GM04504 (cell line): ENCODE measurements at regions not wholly inside any gene's neighbourhood (a gene's known extent, or its start where the extent isn't known, plus 50 kb on each side); places are given as distances from the start of the nearest gene placed in this dataset.
A peak's percentile ranks its signal among the peaks of the same experiment; 100 is the strongest.
"Not testable (repeated sequence)": the region's sequence is repeated elsewhere in the genome, so short reads cannot be mapped to it uniquely, and the experiment has no call there.

ENCODE experiments used
- DNase-seq: peaks from one replicate; pipeline ENCODE4 v3.0.0-alpha.2; 2012; ENCODE audit warnings: low read depth

DNA sequence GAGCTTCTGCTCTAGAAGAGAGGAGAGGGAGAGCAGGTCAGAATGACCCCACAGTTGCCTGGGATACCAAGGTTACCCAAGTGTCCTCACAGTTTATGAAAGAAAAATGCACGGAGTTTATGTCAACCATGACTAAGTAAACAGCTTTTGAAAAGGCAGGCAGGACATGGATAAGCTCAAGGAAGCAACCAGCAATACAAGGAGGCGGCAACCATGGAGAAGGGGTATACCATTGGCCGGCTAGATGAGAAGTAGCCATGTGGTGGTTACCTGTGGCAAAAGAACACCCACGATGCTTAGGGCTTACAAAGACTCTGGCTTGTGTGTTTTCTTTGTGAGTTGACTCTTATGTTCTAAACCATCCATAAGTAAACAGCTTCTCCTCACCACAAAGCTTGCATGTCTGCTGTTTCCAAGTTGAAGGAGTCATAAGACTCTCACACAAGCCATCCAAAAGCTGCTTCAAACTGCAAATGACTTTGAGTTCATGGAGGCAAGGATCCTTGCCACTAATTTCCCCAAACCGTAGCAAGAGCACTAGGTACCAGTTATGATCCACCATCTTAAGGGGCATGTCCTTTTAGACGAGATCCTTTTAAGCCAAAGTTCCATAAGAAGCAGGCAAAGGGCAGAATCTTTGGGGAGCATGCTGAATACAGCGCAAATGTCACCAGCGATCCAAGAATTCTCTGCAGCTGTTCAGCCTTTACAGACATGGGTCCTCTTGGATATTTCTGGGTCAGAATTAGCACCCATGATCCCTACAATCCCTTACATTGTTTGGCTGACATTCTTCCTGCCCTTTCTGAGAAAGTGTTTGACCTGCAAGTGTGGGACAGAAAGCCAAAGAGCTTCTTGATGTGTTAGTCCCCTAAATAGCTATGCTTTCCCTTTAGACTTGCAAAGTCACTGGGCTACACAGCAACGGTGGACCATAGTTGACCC is 74.8 kb upstream of the IPO5 start:
- DNase-seq, result no peak

- DNase-seq, result peak; percentile 85
These were observed 73.7 kb upstream of the IPO5 start for GRCh38 chr13:97879646-97880310.

DNA sequence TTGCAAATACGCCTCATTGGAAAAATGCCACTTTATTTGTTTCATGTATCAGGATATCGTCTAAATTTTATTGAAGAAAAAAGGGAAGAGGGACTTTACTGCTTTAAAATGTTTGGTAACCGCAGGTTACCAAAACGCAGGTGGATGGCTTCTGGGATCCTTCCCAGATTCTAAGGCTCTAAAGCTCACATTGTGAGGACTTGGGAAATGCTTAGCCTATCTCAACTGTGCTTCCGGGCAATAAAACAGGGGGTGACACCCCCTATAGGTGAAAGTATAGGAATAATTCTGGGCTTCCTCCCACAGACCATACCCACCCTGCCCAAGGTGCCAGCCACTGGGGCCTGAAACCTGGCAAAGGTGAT is 73.2 kb upstream of the IPO5 start:
- DNase-seq, result no peak

DNA sequence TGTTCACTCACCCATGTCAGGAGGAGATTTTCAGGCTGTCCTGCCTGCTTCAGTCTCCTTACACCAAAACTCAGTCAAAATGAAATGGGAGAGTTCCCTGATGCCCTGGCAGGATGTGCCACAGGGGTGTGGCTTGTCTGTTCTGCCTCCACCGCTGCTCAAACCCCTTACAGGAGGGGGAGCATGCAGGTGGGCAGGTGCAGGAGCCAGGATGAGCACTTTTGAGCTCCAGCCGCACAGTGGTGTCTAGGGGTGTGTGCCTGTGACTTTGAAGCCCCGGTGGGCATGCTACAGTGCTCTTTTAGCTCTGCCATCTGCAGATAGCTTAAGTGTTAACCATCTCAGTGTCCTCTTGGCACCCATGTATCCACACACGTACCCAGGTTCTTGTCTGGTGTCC is 71.9 kb upstream of the IPO5 start:
- no peak for DNase-seq

DNA sequence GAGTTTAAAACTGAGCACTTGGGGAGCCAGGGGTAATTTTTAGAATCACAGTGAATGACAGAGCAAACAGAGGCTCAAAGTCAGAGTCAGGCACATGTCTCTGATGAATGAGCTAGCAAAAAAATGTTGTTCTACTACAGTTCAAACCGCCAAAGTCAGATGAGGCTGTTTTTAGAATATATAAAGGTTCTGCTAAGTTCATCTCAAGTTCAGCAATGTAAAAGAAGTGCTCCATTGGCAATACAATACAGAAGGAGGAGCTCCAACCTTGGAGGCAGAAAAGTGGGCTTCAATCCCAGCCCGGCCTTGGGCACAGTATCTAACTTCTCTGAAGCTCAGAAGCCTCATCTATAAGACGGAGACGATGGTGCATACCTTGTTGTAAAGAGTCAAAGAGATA is 70.1 kb upstream of the IPO5 start:
- DNase-seq, result no peak

DNA sequence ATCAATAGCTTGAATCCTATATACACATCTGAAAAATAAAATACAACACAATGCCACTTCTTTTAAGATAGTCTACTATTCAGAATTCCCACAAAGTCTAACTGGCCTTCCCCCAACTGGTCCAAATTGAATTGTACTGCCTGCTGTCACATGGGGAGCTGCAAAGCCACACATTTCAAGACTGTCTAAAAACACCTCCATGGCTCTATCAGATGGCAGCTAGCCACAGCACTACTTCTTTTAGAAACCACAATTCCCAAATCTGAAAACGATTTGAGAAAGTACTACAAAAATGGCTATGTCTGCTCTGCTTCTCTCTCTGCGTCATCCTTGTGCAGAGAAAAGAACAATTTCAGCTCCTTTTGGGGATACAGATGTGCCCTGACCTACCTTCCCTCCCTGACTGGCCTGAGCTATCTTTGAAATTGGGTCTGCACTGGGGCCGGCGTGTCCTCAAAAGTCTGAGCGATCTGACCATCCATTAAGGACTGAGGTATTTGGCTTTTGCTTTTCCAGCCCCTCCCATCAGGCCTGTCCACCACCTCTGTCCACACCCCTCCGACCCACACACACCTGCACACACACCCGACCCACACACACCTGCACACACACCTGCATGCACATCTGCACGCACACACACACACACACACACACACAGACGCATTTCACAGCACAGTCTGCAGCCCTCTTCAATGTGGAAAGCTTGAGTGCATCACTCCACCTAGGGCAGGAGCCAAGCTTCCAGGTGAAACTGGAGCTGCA is 68.6 kb upstream of the IPO5 start:
- DNase-seq, result no peak

GRCh38 chr13:97885641-97886040 is 67.8 kb upstream of the IPO5 start:
- DNase-seq, result no peak

DNA sequence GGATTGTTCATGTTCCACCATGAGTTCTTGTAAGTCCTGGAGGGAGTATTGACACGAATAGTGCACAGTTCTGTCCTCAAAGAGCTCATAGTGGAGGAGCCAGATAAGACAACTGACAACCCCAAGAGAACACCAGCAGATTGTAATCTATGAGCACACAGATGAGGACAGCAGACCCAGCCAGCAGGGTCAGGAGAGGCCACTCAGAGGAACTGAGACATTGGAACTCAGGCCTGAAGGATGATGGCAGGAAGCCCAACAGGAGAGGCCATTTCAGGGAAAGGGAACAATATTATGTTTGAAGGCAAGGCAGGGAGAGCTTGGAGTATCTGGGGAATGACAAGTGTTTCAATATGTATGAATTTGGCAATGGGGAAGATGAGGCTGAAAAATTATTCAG is 63.7 kb upstream of the IPO5 start:
- peak; percentile 66 for DNase-seq

GRCh38 chr13:97890573-97890972 is 62.9 kb upstream of the IPO5 start:
- no peak for DNase-seq

- DNase-seq, result not testable (repeated sequence)
These were observed 61.5 kb upstream of the IPO5 start for GRCh38 chr13:97891964-97892363.

- peak; percentile 69 for DNase-seq
These were observed 60.8 kb upstream of the IPO5 start for GRCh38 chr13:97892717-97893116.

DNA sequence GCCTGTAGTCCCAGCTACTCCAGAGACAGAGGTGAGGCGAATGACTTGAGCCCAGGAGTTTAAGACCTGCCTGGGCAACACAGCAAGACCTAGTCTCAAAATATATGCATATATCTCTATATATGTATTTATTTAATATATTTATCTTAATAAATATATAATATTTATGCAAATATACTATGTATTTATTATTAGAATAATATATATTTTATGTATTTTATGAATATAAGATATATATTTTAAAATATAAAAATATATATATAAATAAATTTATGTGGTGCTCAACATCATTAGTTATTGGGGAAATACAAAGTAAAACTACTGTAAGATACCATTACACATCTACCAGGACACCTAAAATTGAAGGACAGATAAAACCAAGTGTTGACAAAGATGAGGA is 58.1 kb upstream of the IPO5 start:
- no peak for DNase-seq

GRCh38 chr13:97896446-97896845 is 57.0 kb upstream of the IPO5 start:
- no peak for DNase-seq

- no peak for DNase-seq
These were observed 51.8 kb upstream of the IPO5 start for GRCh38 chr13:97901716-97902115.
